HuH-7.5 (cell line): ENCODE measurements at regions not wholly inside any gene's neighbourhood (a gene's known extent, or its start where the extent isn't known, plus 50 kb on each side); places are given as distances from the start of the nearest gene placed in this dataset.

Experiments used
- DNase-seq: peaks from one replicate; pipeline ENCODE4 v3.0.0; 2011; ENCODE audit warnings: low spot score

GRCh38 chr12:78698747-78699146 is 165.8 kb upstream of the SYT1 start:
- DNase-seq, result no peak

DNA sequence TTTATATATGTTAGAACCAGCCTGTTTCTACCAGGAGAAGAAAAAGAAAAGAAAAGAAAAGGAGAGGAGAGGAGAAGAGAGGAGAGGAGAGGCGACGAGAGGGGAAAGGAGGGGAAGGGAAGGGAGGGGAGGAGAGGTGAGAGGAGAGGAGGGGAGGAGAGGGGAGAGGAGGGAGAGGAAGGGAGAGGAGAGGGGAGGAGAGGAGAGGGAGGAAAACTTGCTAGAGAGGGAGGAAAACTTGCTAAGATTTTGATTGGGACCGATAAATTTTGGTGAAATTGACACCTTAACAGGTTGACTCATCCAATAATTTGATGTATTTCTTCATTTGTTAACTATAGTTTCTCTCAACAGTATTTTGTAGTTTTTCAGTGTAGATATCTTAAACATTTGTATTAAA is 164.0 kb upstream of the SYT1 start:
- no peak for DNase-seq

DNA sequence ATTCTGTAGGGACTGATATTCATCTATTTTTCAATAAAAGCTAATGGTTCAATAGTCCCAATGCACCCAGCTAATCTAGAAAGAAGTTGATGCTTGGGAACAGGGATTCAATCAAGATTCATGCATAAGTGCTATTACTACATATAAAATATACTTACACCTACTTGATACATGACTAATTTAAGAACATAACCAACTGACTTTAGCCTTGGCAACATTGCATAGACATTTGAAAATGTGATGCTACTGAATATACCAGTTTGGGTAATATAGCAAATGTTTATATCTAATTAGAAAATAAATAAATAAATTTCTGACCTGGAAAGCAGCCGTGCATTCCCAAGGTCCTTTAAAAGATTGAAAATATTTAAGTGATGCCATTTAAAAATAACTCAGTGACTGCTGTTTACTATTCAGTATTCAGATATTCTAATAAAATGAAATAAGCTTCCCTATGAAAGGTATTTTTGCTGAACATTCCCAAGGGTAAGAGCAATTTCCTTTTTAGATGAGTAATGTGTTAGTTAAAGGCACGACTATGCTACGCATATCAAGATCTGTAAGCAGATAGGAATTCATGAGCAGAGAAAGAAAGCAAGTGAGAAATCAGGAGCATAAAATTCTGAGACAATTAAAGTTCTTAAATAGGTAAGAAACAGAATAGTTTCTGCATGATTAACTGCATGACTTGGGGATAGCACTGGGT is 160.6 kb upstream of the SYT1 start:
- DNase-seq, result no peak

DNA sequence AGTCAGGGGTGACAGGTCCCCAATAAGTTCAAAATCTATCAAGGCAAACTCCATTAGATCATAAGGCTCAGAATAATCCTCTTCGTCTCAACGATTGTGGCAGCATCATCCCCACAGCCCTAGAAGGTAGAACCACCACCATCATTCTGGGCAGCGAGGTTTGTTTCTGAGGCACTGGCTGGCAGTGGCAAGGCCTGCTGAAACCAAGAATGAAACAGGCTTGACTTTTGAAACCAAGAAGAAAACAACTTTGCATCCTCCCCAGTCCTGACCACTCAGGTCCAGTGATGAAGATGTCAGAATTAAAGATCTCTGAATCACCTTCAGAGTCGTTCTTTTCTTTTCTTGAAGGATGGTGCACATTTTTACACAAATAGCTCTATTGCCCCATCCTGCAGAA is 152.6 kb upstream of the SYT1 start:
- no peak for DNase-seq

- no peak for DNase-seq
Measured at GRCh38 chr12:78712834-78713481, 151.6 kb upstream of the SYT1 start.

- DNase-seq, result no peak
Measured at GRCh38 chr12:78719721-78720120, 144.9 kb upstream of the SYT1 start.

DNA sequence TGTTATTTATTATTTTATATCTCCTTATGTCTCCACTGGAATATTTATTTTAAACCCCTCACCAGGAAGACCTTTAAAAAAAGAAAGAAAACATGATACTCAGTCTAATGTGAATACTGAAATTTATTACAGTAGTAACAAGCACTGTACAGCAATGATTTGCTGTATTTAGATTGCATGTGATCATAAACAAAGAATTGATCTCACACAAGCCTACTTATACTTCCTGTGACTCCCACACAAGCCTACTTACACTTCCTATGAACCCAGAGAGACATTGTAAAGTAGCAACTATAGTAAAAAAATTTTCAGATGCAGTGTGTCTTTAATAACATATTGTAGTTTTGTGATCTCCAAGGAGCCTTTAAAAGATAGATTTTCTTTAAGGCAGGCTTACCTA is 142.7 kb upstream of the SYT1 start:
- no peak for DNase-seq

DNA sequence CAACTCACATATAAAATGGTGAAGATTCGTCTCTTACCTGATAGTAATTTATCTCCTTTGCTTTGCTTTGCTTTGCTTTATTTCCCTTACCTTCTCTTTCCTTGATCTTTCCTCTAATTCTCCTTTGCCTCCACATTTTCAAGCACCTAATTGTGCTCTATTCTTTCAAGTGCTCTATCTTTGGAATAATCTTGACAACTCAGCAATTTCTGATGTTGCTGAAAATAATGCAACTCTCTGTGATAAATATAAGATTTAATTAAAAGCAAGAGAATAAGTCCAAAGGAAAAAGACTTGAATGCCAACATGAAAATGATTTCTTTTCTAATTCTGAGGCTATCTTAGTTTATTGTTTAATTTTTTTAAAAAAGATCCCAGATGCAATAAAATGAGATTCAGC is 139.5 kb upstream of the SYT1 start:
- DNase-seq, result no peak

GRCh38 chr12:78725951-78726580 is 138.5 kb upstream of the SYT1 start:
- no peak for DNase-seq

DNA sequence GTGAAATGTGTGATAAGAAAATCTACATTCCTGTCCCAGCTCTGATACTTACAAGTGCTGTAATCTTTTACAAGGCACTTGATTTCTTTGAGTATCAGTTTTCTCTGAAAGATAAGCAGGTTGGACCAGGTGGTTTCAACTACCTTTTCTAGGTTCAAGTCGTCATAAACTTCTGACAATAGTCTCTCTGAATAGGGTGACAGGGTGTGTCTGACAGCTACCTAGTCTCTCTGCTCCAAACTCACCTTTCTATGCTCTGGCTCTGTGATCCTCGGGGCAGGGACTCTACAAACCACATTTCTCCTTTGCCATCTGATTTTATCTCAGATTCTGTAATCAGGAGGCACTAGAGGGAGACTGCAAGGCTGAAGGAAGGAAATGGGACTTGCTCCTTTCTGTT is 137.7 kb upstream of the SYT1 start:
- no peak for DNase-seq

- DNase-seq, result no peak
Measured at GRCh38 chr12:78732481-78732880, 132.1 kb upstream of the SYT1 start.

- DNase-seq, result no peak
Measured at GRCh38 chr12:78739653-78740052, 124.9 kb upstream of the SYT1 start.

- DNase-seq, result no peak
Measured at GRCh38 chr12:78746001-78746400, 118.6 kb upstream of the SYT1 start.

DNA sequence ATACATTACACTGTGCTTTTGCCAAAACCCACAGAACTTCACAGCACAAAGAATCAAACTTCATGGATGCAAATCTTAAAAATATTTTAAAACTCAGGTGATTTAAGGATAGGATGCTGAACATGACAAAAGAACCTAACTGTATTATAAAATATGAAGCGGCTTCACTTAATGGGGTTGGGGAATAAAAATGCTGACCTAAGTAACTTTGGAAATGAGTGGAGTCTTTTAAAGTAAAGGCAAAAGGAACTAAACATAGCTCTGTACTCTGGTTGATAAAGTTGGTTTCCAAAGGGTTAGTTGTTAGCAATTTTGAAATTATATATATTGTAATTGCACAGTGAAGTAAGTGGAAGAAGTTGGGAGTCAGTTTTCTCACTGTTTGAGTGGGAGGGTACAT is 111.5 kb upstream of the SYT1 start:
- DNase-seq, result no peak

DNA sequence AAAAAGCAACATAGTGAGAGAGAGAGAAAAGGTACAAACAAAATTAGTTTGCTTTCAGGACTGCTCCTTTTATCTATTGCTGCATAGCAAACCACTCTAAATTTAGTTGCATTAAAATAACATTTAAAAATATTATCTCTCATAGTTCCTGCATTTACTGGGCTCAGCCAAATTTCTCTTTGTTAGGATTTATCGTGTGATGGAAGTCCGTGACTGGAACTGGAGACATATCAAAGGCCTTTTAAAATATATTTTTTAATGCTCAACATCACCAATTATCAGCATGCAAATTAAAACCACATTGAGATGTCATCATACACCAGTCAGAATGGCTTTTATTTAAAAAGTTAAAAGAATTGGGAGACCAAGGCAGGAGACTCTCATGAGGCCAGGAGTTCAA is 107.6 kb upstream of the SYT1 start:
- no peak for DNase-seq

DNA sequence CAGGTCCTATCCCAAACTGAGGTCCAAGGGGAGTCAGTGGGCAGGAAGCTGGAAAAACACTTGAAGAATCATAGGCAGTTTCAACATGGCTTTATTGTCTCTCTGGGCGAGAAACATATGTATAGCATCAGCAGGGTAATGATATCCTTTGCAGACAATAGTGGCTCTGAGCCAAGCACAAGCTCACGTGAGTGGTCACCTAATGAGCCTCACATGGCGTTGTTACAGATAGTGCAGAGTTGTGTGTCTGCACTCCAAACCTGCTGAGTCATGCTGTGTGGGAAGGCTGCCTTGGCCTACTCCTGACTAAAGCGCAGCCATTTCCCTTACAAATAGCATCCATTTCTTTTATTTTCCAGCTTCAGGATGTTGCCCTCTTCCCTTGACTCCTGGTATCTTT is 105.2 kb upstream of the SYT1 start:
- DNase-seq, result no peak

- DNase-seq, result no peak
Measured at GRCh38 chr12:78760906-78761305, 103.7 kb upstream of the SYT1 start.

GRCh38 chr12:78764913-78765312 is 99.7 kb upstream of the SYT1 start:
- DNase-seq, result no peak

- DNase-seq, result no peak
Measured at GRCh38 chr12:78767264-78767981, 97.2 kb upstream of the SYT1 start.

DNA sequence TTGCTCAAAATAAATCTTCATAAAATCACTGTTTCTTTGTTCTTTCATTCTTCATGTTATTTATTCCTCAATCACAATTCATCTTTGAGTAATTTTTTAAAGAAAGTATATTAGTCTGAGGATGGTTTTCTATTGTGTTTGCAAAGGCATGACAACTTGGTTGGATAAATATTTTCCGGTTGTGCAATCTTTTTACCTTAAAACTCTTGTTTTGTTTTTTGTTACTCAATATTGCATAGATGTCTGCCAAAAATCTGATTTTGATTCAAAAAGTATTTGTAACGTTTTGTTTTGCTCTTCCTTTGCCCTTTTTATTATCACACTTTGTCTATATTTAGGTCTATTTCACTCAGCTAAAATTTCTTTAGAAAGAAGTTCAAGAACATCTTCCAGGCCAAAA is 86.2 kb upstream of the SYT1 start:
- no peak for DNase-seq

DNA sequence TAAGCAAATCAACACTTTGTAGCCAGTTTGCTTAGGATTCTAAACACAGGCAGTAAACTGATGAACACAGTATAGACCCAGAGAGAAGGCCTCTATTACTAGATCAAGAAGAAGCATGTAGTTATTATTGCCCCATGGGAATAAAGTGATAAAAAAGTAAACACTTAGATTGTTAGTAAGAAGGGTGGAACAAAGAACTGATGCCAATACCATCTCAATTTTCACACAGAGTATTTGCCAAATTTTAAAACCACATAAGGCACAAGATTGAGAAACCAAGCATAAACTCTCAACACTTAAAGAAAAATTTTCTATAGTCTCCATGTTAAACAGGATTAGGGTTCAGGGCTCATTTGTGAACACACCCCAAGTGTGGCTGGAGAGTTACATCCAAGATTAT is 77.0 kb upstream of the SYT1 start:
- DNase-seq, result no peak

DNA sequence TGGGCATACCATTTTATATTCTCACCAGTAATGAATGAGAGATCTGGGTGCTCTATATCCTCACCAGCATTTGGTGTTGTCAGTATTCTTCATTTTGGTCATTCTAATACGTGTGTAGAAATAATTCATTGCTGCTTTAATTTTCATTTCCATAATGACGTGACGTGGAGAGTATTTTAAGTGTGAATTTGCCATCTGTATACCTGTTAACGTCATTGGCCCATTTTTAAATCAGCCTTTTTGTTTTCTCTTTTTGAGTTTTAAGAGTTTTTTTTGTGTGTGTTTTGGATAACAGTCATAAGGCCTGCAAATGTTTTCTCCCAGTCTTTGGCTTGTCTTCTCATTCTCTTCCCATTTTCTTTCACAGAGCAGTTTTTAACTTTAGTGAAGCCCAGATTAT is 74.4 kb upstream of the SYT1 start:
- no peak for DNase-seq

DNA sequence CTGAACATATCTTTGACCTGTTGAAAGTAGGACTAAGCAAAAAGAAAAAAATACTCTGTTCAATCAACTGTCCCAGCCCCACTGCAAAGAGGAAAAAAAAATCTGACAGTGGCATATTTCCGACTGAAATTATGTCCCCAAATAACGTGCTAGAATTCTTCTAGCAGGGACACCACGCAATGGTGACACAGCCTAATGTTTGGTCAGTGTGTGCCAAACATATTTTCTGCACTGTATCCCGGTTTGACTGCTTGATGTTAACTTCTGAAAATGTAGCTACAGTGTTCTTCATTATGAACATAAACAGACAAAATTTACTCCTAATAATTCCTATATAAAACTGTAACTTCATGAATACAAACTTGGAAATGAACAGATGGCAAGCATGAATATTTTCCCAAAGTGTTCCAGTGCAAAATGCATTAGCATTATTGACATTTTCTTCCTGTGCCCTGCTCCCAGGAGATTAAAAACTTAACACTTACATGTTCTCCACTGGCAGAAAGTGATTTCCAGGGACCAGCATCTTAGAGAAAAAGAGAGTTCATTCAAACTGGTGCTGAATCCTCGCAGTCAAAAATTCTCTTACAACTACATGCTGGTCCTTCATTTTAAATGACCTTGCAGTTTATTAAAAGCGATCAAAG is 72.4 kb upstream of the SYT1 start:
- no peak for DNase-seq
